HG03095 (cell line): ENCODE measurements at regions not wholly inside any gene's neighbourhood (a gene's known extent, or its start where the extent isn't known, plus 50 kb on each side); places are given as distances from the start of the nearest gene placed in this dataset.
"Not testable (repeated sequence)": the region's sequence is repeated elsewhere in the genome, so short reads cannot be mapped to it uniquely, and the experiment has no call there.

Experiments used
- ATAC-seq: cut with Tn5 transposase; IDR thresholded peaks from one replicate; pipeline ENCODE4 v1.9.1; 2021; ENCODE audit warnings: moderate library complexity; ENCODE audit not compliant: unreplicated experiment

GRCh38 chr17:64728041-64728695, 66.1 kb upstream of the SMURF2 start:
- no peak for ATAC-seq

DNA sequence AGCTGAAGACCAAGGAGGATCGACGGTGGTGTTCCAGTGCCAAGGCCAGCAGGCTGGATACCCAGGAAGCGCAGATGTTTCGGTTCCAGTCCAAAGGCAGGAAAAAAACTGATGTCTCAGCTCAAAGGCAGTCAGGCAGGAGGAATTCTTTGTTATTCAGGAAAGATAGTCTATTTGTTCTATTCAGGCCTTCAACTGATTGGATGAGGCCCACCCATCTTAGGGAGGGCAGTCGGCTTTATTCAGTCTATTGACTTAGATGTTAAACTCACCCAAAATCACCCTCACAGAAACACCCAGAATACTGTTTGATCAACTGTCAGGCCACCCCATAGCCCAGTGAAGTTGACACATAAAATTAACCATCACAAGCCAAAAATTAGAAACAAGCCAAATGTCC, 63.9 kb upstream of the SMURF2 start:
- ATAC-seq = not testable (repeated sequence)

DNA sequence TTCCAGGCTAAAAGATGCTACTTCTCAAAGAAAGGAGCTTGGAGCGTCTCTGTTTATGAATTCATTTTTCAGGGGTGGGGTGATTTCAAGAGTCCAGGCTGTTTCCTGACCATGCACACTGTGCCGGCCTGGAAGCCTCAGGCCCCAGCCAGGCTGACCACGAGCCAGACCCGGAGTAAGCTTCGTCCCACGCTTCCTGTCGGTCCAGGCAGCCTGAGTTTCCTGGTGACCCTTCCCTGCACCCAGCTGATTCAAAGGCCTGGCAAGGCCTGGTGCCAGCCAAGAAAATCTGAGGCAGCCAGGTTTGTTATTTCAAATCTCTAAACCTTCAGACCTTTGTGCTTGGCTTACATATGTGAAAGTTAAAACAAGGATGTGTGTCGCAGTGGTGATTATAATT, 62.1 kb upstream of the SMURF2 start:
- ATAC-seq = not testable (repeated sequence)

DNA sequence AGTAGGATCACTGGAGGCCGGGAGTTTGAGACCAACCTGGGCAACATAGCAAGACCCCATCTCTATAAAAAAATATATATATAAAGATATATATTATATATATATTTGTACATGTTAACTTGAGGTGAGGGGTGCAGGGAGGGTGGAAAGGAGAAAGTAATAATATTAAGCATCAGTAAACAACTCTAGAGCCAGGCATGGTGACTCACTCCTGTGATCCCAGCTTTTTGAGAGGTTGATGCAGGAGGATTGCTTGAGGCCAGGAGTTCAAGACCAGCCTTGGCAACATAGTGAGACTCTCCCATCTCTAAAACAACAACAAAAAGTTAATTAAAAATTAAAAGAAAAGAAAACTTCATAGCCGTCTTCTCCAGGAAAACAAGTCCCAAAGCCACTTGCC, 61.7 kb upstream of the SMURF2 start:
- ATAC-seq = no peak

DNA sequence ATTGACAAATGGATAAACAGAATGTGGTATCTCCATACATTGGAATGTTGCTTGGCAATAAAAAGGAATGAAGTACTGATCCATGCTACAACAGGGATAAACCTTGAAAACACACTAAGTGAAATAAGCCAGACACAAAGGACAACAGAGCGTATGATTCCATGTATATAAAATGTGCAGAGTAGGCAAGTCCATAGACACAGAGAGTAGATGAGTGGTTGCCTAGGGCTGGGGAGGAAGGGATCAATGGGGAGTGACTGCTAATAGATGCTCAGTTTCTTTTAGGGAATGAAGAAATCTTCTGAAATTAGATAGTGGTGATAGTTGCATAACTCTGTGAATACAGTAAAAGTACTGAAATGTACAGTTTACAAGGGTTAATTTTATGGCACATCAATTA, 59.4 kb upstream of the SMURF2 start:
- not testable (repeated sequence) for ATAC-seq

- not testable (repeated sequence) for ATAC-seq
Observed at GRCh38 chr17:64720253-64720652, 58.1 kb upstream of the SMURF2 start.

DNA sequence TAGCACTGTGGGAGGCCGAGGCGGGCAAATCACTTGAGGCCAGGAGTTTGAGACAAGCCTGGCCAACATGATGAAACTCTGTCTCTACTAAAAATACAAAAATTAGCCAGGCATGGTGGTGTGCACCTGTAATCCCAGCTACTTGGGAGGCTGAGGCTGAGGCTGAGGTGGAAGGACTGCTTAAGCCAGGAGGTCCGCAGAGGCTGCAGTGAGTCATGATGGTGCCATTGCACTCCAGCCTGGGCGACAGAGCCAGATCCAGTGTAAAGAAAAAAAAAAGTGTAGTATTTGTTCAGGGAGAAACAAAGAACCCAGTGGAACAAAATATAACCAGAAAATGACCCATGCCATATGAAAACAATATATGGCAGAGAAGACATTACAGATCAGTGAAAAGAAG, 57.4 kb upstream of the SMURF2 start:
- not testable (repeated sequence) for ATAC-seq

DNA sequence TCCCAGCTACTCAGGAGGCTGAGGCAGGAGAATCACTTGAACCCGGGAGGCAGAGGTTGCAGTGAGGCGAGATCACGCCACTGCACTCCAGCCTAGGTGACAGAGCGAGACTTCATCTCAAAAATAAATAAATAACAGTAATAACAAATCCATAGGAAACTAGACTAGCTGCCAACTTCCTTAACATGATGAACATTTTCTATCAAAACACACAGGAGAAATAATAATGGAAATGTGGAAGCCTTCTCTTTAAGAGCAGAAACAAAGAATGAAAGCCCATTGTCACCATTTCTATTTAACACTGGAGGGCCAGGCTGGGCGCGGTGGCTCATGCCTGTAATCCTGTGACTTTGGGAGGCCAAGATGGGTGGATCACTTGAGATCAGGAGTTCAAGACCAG, 56.7 kb upstream of the SMURF2 start:
- not testable (repeated sequence) for ATAC-seq

- no peak for ATAC-seq
Observed at GRCh38 chr17:64718058-64718457, 56.0 kb upstream of the SMURF2 start.

GRCh38 chr17:64716496-64716895, 54.4 kb upstream of the SMURF2 start:
- ATAC-seq = not testable (repeated sequence)

GRCh38 chr17:64713786-64714185, 51.7 kb upstream of the SMURF2 start:
- ATAC-seq = not testable (repeated sequence)

DNA sequence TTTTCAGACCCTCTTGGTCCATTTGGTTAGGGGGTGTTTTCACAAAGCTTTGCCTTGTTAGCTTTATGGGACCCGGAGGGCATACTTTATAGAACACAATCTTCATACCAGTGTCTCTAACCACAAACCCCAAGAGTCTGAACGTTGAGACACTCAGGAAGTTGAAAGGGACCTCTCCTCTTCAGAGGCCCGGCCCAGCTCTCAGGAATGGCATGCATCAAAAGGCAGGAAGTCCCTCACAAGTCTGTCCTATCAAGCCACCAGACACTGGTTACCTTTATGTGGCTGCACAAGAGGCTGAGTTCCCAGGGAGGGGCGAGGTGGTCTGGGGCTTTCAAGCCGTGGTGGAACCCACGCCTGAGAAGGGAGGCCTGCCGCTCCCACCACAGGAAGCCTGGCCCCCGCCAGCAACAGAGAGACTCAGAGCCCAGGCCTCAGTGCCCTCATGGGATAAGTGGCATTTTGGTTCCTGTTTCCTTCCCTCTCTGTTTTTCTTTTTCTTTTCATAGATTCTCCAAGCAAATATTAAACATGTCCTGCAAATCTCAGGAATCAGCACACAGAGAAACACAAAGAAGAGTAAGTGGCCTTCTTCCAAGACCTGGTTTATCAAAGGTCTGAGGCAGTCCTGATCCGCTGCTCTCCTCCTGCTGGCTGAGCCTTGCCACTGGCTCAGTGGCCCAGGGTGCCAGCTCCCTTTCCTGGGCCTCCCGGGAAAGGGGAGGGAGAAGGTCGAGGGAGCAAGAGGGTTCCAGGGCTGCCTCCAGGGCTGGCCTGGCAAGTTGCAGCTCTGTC, 50.6 kb upstream of the SMURF2 start:
- peak; percentile 52 for ATAC-seq
